ENCODE measurements at regions not wholly inside any gene's neighbourhood (a gene's known extent, or its start where the extent isn't known, plus 50 kb on each side); places are given as distances from the start of the nearest gene placed in this dataset.

GRCh38 chr5:156094001-156094400 is 233.0 kb upstream of the SGCD start:
- TF ChIP-seq GATA2 (IDR thresholded peaks at IDR 0.05; ENCODE audit: low read depth, low read length) (no peak), GATA3 (IDR thresholded peaks at IDR 0.05; ENCODE audit: low read depth, low read length) (no peak)

Measured in SH-SY5Y (cell line).